ENCODE measurements at regions not wholly inside any gene's neighbourhood (a gene's known extent, or its start where the extent isn't known, plus 50 kb on each side); places are given as distances from the start of the nearest gene placed in this dataset.
"Not testable (repeated sequence)": the region's sequence is repeated elsewhere in the genome, so short reads cannot be mapped to it uniquely, and the experiment has no call there.

GRCh38 chr5:21482522-21482921, 1370.6 kb downstream of the CDH12 start:
- not testable (repeated sequence) for DNase-seq

GRCh38 chr5:21481320-21482270, 1371.5 kb downstream of the CDH12 start:
- DNase-seq = not testable (repeated sequence)

GRCh38 chr5:21480054-21480453, 1373.1 kb downstream of the CDH12 start:
- DNase-seq = not testable (repeated sequence)

DNA sequence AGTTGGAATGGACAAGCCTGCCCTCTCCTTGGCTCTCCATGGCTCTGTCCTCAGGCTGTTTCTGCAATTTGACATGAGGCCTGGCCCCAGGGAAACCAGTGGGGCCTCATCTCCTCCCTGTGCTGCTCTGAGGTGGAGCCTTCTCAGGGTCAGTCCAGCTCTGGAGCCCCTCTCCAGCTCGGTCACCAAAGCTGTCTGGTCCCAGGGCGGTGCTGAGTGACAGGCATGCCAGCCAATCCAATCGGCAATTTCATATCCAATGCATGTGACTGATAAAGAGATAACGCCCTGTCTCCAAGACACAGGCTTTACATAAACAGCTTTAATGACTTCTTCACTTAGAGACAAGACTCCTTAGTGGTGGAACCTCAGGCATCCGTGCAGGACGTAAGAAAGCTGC, 1379.2 kb downstream of the CDH12 start:
- DNase-seq = not testable (repeated sequence)

GRCh38 chr5:21473436-21473835, 1379.7 kb downstream of the CDH12 start:
- not testable (repeated sequence) for DNase-seq

DNA sequence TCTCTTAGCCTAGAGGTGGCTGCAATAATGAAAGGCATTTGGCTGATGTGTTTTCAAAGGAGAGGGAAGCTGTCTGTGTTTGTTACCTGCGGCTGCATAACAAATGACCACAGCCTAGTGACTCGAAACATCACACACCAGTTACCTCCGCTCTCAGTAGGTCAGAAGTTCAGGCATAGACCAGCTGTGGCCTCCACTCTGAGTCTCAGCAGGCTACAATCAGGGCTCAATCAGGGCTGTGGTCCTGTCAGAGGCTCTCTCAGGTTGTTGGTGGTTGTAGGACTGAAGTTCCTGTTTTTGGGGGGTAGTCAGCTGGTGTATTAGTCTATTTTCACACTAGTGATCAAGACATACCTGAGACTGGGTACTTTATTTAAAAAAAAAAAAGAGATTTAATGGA, 1381.5 kb downstream of the CDH12 start:
- DNase-seq = not testable (repeated sequence)

DNA sequence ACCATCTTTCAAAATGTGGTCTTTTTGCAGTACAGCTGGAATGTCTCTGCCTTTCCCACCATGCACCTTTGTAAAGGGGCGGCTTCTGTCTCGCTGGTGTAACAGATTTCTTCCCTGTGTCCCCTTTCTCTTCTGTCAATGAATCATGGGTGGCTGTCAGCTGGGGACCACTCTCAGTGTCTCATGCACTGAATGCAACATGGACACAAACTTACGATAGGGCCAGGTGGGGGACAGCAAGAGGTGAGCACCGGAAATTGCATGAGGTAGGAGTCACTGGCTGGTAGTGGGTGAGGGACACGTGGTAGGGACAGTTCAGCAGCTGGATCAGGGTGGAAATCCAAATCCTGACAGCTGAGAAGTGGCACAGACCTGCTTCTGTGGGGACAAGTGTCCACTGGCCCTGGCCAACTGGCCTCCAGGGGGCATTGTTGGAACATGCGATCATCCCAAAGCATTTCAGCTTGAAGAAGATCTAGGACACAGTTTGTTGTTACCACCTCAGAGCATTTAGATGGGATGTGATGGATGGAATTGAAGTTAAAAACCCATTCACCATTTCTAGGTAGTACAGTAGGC, 1383.5 kb downstream of the CDH12 start:
- not testable (repeated sequence) for DNase-seq

- DNase-seq = not testable (repeated sequence)
Measured at GRCh38 chr5:21467544-21467943, 1385.6 kb downstream of the CDH12 start.

DNA sequence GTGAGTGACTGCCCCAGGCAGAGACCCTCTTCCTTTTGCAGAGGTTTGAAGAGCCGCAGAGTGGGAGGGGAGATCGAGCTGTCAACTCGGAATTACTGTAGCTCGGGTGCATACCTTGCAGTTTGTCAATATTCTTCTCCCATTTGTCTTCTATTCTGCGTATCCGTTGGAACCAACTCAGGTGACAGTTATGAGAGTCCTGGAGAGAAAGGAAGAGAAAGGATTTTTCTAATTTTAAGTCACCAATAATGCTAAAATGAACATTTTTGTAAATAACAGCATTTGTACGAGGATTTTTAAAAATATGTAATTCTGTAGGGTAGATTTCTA, 1393.4 kb downstream of the CDH12 start:
- not testable (repeated sequence) for DNase-seq

GRCh38 chr5:21452449-21452848, 1400.7 kb downstream of the CDH12 start:
- no peak for DNase-seq

DNA sequence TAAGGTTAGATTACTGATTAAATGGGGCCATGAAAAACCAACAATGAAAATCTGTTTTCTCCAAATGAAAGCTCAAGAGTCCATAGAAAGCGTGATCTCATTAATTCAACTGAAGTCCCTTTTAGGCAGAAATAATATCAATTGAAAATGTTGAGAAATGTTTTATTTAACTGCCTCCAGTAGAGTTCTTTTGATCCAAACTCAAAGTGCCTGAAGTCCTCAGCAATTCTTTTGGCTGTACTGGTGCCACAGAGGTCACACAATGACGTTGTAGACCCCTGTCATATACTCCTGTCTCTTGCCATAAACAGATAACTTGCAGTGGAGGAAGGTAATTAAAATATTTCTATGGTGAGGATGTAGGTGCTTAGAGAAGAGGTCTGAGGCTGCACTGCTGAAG, 1420.5 kb downstream of the CDH12 start:
- no peak for DNase-seq

- DNase-seq = no peak
Measured at GRCh38 chr5:21424907-21425306, 1428.2 kb downstream of the CDH12 start.

- no peak for DNase-seq
Measured at GRCh38 chr5:21419383-21419782, 1431.4 kb upstream of the CDH18 start.

DNA sequence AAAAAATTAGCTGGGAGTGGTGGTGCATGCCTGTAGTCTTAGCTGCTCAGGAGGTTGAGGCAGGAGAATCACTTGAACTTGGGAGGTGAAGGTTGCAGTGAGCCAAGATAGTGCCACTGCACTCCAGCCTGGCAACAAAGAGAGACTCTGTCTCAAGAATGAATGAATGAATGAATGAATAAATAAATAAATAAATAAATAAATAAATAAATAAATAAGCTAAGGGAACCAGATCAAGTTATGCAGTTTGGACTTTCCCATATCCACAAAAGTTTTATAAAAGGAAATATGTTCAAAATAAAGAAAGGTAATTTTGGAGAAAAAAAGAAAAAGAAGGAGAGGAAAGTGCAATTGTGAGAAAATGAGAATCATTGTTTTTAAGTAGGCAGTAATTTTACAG, 1414.1 kb upstream of the CDH18 start:
- DNase-seq = not testable (repeated sequence)

GRCh38 chr5:21398511-21398910, 1410.5 kb upstream of the CDH18 start:
- no peak for DNase-seq

- DNase-seq = no peak
Measured at GRCh38 chr5:21397693-21398092, 1409.7 kb upstream of the CDH18 start.

DNA sequence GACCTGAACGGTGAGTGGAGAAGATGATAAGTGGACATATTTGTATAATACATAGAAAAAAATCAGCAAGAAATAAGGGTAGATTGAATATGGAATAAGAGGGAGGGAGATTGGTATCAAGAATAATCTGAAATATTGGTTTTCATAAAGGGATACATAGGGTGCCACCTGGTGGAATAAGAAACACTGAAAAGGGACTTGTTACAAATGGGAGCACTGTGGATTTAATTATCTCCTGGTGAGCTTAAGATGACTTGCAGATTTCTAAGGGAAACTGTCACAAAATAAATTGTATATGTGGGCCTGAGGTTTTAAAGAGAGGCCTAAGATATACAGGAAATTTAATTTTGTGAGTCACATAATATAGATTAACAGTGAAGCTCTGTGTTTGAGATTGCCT, 1403.5 kb upstream of the CDH18 start:
- DNase-seq = no peak

DNA sequence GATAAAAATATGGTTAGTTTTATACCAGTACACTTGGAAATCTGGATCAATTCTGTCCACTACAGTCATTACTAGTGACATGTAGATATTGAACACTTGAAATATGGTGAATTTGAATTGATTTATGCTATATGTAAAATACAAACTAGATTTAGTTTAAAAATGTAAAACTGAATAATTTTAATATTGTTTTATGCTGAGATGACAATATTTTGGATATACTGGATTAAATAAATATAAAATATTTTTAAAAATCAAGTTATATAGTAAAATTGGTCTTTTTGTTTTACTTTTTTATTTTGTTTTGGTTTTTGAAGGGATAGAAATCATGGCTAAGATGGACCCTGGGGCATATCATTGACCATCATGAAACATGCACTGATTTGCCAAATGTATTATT, 1372.8 kb upstream of the CDH18 start:
- not testable (repeated sequence) for DNase-seq

DNA sequence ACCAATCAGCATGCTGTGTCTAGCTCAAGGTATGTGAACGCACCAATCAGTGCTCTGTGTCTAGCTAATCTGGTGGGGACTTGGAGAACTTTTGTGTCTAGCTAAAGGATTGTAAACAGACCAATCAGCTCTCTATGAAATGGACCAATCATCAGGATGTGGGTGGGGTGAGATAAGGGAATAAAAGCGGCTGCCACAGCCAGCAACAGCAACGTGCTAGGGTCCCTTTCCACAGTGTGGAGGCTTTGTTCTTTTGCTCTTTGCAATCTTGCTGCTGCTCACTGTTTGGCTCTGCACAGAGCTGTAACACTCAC, 1353.9 kb upstream of the CDH18 start:
- DNase-seq = not testable (repeated sequence)

- not testable (repeated sequence) for DNase-seq
Measured at GRCh38 chr5:21341203-21341947, 1353.4 kb upstream of the CDH18 start.

DNA sequence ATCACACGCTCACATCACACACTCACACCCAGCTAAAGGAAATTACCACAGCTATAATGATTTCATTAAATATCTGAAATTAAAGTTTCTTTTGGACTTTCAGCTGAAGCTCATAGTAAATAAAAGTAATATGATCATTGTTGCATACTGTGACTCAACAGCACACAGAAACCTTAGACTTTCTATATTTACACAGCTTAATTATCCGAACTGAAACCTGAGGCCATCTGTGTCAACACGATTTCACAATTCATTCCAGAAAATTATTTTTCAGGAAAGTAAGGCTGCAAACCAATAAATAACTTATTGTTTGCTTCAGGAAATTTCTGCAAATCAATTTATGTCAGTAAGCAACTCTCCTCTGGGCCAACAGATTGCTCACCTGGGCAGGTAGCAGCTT, 1352.2 kb upstream of the CDH18 start:
- not testable (repeated sequence) for DNase-seq

DNA sequence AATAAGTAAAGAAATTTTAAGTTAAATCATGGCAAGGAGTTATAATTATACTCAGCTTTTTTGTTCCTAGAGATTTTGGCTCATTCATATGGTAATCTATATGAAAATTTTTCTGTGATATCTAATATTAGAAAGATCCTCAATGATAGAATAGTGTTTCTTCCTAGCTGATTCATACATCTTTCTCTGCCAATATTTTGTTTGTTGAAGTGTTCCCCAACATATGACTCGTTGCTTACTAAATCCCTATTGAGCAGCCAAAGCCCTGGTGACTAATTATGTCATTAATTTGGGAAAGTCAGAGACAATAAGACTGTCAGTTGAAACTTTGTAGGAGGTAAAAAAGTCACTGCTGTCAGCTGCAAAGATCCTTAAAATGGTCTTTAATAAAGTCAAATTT, 1348.5 kb upstream of the CDH18 start:
- DNase-seq = not testable (repeated sequence)

DNA sequence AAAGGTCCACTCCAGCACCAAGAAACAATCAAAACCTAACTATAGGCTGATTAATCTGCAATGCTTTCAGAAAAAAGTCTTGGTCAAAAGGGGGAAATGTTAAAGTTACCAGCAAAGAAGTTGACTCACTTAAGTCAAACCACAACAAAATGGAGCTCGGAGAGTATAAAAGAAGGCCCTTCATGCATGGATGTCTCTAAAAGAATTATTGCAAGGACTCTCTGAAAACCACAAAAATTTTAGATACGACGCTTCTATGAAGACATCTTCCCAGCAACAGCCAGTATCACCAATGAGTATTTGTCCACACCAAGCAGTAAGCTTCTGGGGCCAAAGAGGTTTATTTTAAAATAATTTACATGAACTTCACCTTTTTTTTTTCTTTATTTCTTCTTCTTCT, 1327.4 kb upstream of the CDH18 start:
- not testable (repeated sequence) for DNase-seq

GRCh38 chr5:21301205-21301604, 1313.2 kb upstream of the CDH18 start:
- DNase-seq = not testable (repeated sequence)

Measured in stimulated activated CD4-positive, alpha-beta T cell treated with anti-CD3 and anti-CD28 coated beads, Interleukin-15, amount 100 ng/mL, for 24 hours (primary cell).